ENCODE measurements at regions not wholly inside any gene's neighbourhood (a gene's known extent, or its start where the extent isn't known, plus 50 kb on each side); places are given as distances from the start of the nearest gene placed in this dataset.

GRCh38 chr16:9392956-9393355, 301.5 kb downstream of the HAPSTR1 start (continued):
- TF ChIP-seq, protein P1, sequence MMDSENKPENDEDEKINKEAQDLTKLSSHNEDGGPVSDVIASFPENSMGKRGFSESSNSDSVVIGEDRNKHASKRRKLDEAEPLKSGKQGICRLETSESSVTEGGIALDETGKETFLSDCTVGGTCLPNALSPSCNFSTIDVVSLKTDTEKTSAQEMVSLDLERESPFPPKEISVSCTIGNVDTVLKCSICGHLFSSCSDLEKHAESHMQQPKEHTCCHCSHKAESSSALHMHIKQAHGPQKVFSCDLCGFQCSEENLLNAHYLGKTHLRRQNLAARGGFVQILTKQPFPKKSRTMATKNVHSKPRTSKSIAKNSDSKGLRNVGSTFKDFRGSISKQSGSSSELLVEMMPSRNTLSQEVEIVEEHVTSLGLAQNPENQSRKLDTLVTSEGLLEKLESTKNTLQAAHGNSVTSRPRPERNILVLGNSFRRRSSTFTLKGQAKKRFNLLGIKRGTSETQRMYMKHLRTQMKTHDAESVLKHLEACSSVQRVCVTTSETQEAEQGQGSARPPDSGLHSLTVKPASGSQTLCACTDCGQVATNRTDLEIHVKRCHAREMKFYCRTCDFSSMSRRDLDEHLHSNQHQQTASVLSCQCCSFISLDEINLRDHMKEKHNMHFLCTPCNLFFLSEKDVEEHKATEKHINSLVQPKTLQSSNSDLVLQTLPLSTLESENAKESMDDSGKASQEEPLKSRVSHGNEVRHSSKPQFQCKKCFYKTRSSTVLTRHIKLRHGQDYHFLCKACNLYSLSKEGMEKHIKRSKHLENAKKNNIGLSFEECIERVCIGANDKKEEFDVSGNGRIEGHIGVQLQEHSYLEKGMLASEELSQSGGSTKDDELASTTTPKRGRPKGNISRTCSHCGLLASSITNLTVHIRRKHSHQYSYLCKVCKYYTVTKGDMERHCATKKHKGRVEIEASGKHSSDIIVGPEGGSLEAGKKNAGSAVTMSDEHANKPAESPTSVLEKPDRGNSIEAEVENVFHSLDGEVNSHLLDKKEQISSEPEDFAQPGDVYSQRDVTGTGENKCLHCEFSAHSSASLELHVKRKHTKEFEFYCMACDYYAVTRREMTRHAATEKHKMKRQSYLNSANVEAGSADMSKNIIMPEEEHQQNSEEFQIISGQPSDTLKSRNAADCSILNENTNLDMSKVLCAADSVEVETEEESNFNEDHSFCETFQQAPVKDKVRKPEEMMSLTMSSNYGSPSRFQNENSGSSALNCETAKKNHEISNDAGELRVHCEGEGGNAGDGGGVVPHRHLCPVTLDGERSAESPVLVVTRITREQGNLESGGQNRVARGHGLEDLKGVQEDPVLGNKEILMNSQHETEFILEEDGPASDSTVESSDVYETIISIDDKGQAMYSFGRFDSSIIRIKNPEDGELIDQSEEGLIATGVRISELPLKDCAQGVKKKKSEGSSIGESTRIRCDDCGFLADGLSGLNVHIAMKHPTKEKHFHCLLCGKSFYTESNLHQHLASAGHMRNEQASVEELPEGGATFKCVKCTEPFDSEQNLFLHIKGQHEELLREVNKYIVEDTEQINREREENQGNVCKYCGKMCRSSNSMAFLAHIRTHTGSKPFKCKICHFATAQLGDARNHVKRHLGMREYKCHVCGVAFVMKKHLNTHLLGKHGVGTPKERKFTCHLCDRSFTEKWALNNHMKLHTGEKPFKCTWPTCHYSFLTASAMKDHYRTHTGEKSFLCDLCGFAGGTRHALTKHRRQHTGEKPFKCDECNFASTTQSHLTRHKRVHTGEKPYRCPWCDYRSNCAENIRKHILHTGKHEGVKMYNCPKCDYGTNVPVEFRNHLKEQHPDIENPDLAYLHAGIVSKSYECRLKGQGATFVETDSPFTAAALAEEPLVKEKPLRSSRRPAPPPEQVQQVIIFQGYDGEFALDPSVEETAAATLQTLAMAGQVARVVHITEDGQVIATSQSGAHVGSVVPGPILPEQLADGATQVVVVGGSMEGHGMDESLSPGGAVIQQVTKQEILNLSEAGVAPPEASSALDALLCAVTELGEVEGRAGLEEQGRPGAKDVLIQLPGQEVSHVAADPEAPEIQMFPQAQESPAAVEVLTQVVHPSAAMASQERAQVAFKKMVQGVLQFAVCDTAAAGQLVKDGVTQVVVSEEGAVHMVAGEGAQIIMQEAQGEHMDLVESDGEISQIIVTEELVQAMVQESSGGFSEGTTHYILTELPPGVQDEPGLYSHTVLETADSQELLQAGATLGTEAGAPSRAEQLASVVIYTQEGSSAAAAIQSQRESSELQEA (IDR thresholded peaks at IDR 0.05; ENCODE audit: low read depth): no peak
- TF ChIP-seq PPARD (CRISPR knock-in tag; IDR thresholded peaks at IDR 0.05): no peak
- no peak for TF ChIP-seq POLR3A (IDR thresholded peaks at IDR 0.05; ENCODE audit: borderline replicate concordance, extremely low read depth, insufficient read depth, insufficient read length)
